HCT116 (cell line): ENCODE measurements at regions not wholly inside any gene's neighbourhood (a gene's known extent, or its start where the extent isn't known, plus 50 kb on each side); places are given as distances from the start of the nearest gene placed in this dataset.

Source experiments
- ATAC-seq: fragments of 200-7000 bp; cut with Tn5 transposase; 2 replicates; pipeline ENCODE4 v1.9.1; 2020; ENCODE audit warnings: mild to moderate bottlenecking, moderate library complexity
- BruUV-seq: library from RNA; stranded (reverse); fragments of 400-500 nt; replicated peaks from 2 replicates; lab custom pipeline; 2021; lab: Mats Ljungman, UMichigan
- CTCF ChIA-PET: fragments of 300-600 bp; sonication (Branson Sonifier 250); formaldehyde crosslinking; loops from one replicate; lab custom pipeline; 2021; ENCODE audit warnings: antibody characterized with exemption; lab: Charles Lee
- POLR2A ChIA-PET: fragments of 300-600, 350-600 bp; sonication (Branson Sonifier 250); formaldehyde crosslinking; loops from one replicate; lab custom pipeline; 2021; ENCODE audit warnings: antibody characterized with exemption; lab: Charles Lee
- RAD21 ChIA-PET, 2 experiments: fragments of 300-600 bp; sonication (Branson Sonifier 250); formaldehyde crosslinking; loops; one replicate each; lab custom pipeline; 2023; ENCODE audit warnings: low total read pairs in 2 of 2; ENCODE audit not compliant: uncharacterized antibody in 2 of 2, unreplicated experiment in 2 of 2, low non-redundant PET in 1 of 2; lab: Charles Lee
- DNase-seq: peaks from one replicate; pipeline ENCODE4 v3.0.0-alpha.2; 2010; ENCODE audit warnings: low read depth, low spot score
- H2AFZ ChIP-seq: fragments of 200-600 bp; shearing (Covaris generic), sonication (generic); 2 replicates; pipeline ENCODE4 v1.6.1; 2017; ENCODE audit warnings: low read depth, mixed run types, mixed read lengths, antibody characterized with exemption, low read length; ENCODE audit not compliant: poor library complexity, severe bottlenecking
- H3K27ac ChIP-seq: 2 replicates; pipeline ENCODE4 v1.5.1; 2012; ENCODE audit warnings: low read depth, low read length
- H3K27me3 ChIP-seq: fragments of 200-600 bp; sonication (generic); 2 replicates; pipeline ENCODE4 v1.6.1; 2016; ENCODE audit warnings: mixed run types, low read length, mixed read lengths; ENCODE audit not compliant: insufficient read depth
- H3K36me3 ChIP-seq, 2 experiments: fragments of 200-500 bp in 1 of 2; fragments of 200-600 bp in 1 of 2; sonication (Bioruptor generic) in 1 of 2; sonication (generic) in 1 of 2; 2 replicates each; pipeline versions ENCODE4 v1.5.1 to v1.6.1; 2014 to 2016; ENCODE audit warnings: low read length in 2 of 2, inconsistent platforms in 1 of 2, mixed read lengths in 1 of 2, mixed run types in 1 of 2; ENCODE audit not compliant: insufficient read depth in 2 of 2, control insufficient read depth in 1 of 2
- H3K4me1 ChIP-seq, 2 experiments: fragments of 200-600 bp in 1 of 2; sonication (generic) in 1 of 2; 2 replicates each; pipeline versions ENCODE4 v1.5.1 to v1.6.1; 2012 to 2017; ENCODE audit warnings: low read length in 2 of 2, inconsistent platforms in 1 of 2, mild to moderate bottlenecking in 1 of 2, mixed read lengths in 1 of 2, mixed run types in 1 of 2, moderate library complexity in 1 of 2; ENCODE audit not compliant: insufficient read depth in 2 of 2, control insufficient read depth in 1 of 2
- H3K4me2 ChIP-seq: fragments of 200-600 bp; sonication (generic); 2 replicates; pipeline ENCODE4 v1.6.1; 2017; ENCODE audit warnings: mixed run types, low read length, mixed read lengths
- H3K4me3 ChIP-seq, 2 experiments: fragments of 200-600 bp in 1 of 2; sonication (generic) in 1 of 2; replicated peaks in 1 of 2; 2 replicates each; pipeline ENCODE4 v1.5.1; 2011 to 2016; ENCODE audit warnings: low read length in 2 of 2, control low read depth in 1 of 2, low read depth in 1 of 2, mild to moderate bottlenecking in 1 of 2, mixed read lengths in 1 of 2, mixed run types in 1 of 2
- H3K79me2 ChIP-seq: fragments of 200-600 bp; sonication (generic); 2 replicates; pipeline ENCODE4 v1.6.1; 2017; ENCODE audit warnings: mild to moderate bottlenecking, mixed run types, low read length, moderate library complexity, mixed read lengths; ENCODE audit not compliant: insufficient read depth
- H3K9ac ChIP-seq: fragments of 200-600 bp; sonication (generic); 2 replicates; pipeline ENCODE4 v1.6.1; 2016; ENCODE audit warnings: low read length, mixed read lengths
- H3K9me2 ChIP-seq: fragments of 200-600 bp; sonication (generic), shearing (Covaris generic); 2 replicates; pipeline ENCODE4 v1.6.1; 2017; ENCODE audit warnings: mixed run types, mild to moderate bottlenecking, moderate library complexity; ENCODE audit not compliant: insufficient read depth
- H3K9me3 ChIP-seq, 2 experiments: fragments of 200-500 bp in 1 of 2; fragments of 200-600 bp in 1 of 2; sonication (Bioruptor generic) in 1 of 2; sonication (generic) in 1 of 2; 2 replicates each; pipeline ENCODE4 v1.6.1; 2014 to 2017; ENCODE audit warnings: low read length in 2 of 2, mixed read lengths in 2 of 2, inconsistent platforms in 1 of 2, low read depth in 1 of 2, mild to moderate bottlenecking in 1 of 2, mixed run types in 1 of 2, moderate library complexity in 1 of 2; ENCODE audit not compliant: control insufficient read depth in 1 of 2, insufficient read depth in 1 of 2
- H4K20me1 ChIP-seq: fragments of 200-600 bp; sonication (generic), shearing (Covaris generic); 2 replicates; pipeline ENCODE4 v1.6.1; 2017; ENCODE audit warnings: mixed run types, mild to moderate bottlenecking, moderate library complexity; ENCODE audit not compliant: insufficient read depth
- CBX3 ChIP-seq: IDR thresholded peaks from 2 replicates; pipeline ENCODE4 v1.6.1; 2012; ENCODE audit warnings: low read depth
- CEBPB ChIP-seq: IDR thresholded peaks from 2 replicates; pipeline ENCODE4 v1.6.1; 2012; ENCODE audit warnings: low read depth
- CTCF ChIP-seq, 3 experiments: fragments of 200-600 bp in 1 of 3; sonication (generic) in 1 of 3; IDR thresholded peaks in 2 of 3; conservative IDR thresholded peaks in 1 of 3; 2 replicates each; pipeline ENCODE4 v1.5.1; 2012 to 2017; ENCODE audit warnings: low read depth in 2 of 3, low read length in 2 of 3, antibody characterized with exemption in 1 of 3, borderline replicate concordance in 1 of 3, control low read depth in 1 of 3, mild to moderate bottlenecking in 1 of 3, mixed read lengths in 1 of 3, mixed run types in 1 of 3, moderate library complexity in 1 of 3; ENCODE audit not compliant: insufficient read depth in 1 of 3
- EZH2phosphoT487 ChIP-seq: fragments of 200-600 bp; IDR thresholded peaks from 2 replicates; pipeline ENCODE4 v1.6.1; 2018; ENCODE audit warnings: antibody characterized with exemption, borderline replicate concordance
- FOSL1 ChIP-seq: IDR thresholded peaks from 2 replicates; pipeline ENCODE4 v1.6.1; 2012; ENCODE audit warnings: low read depth
- JUND ChIP-seq: IDR thresholded peaks from 2 replicates; pipeline ENCODE4 v1.6.1; 2012
- MAX ChIP-seq: IDR thresholded peaks from 2 replicates; pipeline ENCODE4 v1.6.1; 2012
- POLR2AphosphoS5 ChIP-seq: IDR thresholded peaks from 2 replicates; pipeline ENCODE4 v1.6.1; 2011; ENCODE audit warnings: mild to moderate bottlenecking, low read depth, low read length, moderate library complexity
- REST ChIP-seq: IDR thresholded peaks from 2 replicates; pipeline ENCODE4 v1.6.1; 2012; ENCODE audit warnings: low read depth
- SP1 ChIP-seq: IDR thresholded peaks from 2 replicates; pipeline ENCODE4 v1.6.1; 2012; ENCODE audit warnings: low read depth
- SRF ChIP-seq: IDR thresholded peaks from 2 replicates; pipeline ENCODE4 v1.6.1; 2012; ENCODE audit warnings: low read depth
- intact Hi-C: fragments of 100-400 bp; cut with micrococcal nuclease; formaldehyde crosslinking; loops from 2 replicates; pipeline ENCODE4 v1.10.0; 2022

- TF ChIP-seq REST (no peak), CTCF (IDR thresholded peaks at IDR 0.05 in 2 of 3, conservative IDR thresholded peaks at IDR 0.05 in 1 of 3; ENCODE audit: borderline replicate concordance in 1 of 3, insufficient read depth in 1 of 3, low read depth in 2 of 3, low read length in 2 of 3) (no peak), SRF (no peak), MAX (no peak), CEBPB (no peak), JUND (no peak), POLR2AphosphoS5 (no peak)
These were observed 118.4 kb upstream of the TPRG1 start (continued) for GRCh38 chr3:189053322-189053721.

- H2AFZ ChIP-seq: no peak overlapping the region
- H3K9me3 ChIP-seq: no peaks in the 10 kb centered on the region
- H3K9me2 ChIP-seq: no peaks in the 10 kb centered on the region
- ChIA-PET RAD21 (no interaction called here), POLR2A (no interaction called here), CTCF (no interaction called here)
- intact Hi-C loops: no loop called here
- H3K27me3 ChIP-seq: no peaks in the 10 kb centered on the region
- no peaks in the 10 kb centered on the region for H4K20me1 ChIP-seq
- H3K4me3 ChIP-seq: no peak overlapping the region
- H3K79me2 ChIP-seq: no peaks in the 10 kb centered on the region
- no peaks in the 10 kb centered on the region for H3K4me1 ChIP-seq
- ATAC-seq: no peak
- no peak overlapping the region for H3K4me2 ChIP-seq
- DNase-seq: no peak
- no peaks in the 10 kb centered on the region for H3K36me3 ChIP-seq
- H3K9ac ChIP-seq: no peak overlapping the region
- BruUV-seq: no TSS peak
- no peak overlapping the region for H3K27ac ChIP-seq
- no peak for TF ChIP-seq REST
- TF ChIP-seq FOSL1: no peak
- no peak for TF ChIP-seq CEBPB
- TF ChIP-seq SP1: no peak
- TF ChIP-seq CTCF (IDR thresholded peaks at IDR 0.05 in 2 of 3, conservative IDR thresholded peaks at IDR 0.05 in 1 of 3; ENCODE audit: borderline replicate concordance in 1 of 3, insufficient read depth in 1 of 3, low read depth in 2 of 3, low read length in 2 of 3): no peak
- no peak for TF ChIP-seq CBX3
- no peak for TF ChIP-seq MAX
- no peak for TF ChIP-seq EZH2phosphoT487
These were observed 115.0 kb upstream of the TPRG1 start for GRCh38 chr3:189056646-189057335.
